HCT116 (cell line): ENCODE measurements at regions not wholly inside any gene's neighbourhood (a gene's known extent, or its start where the extent isn't known, plus 50 kb on each side); places are given as distances from the start of the nearest gene placed in this dataset.

Source experiments
- ATAC-seq: fragments of 200-7000 bp; cut with Tn5 transposase; 2 replicates; pipeline ENCODE4 v1.9.1; 2020; ENCODE audit warnings: mild to moderate bottlenecking, moderate library complexity
- BruUV-seq: library from RNA; stranded (reverse); fragments of 400-500 nt; replicated peaks from 2 replicates; lab custom pipeline; 2021; lab: Mats Ljungman, UMichigan
- CTCF ChIA-PET: fragments of 300-600 bp; sonication (Branson Sonifier 250); formaldehyde crosslinking; loops from one replicate; lab custom pipeline; 2021; ENCODE audit warnings: antibody characterized with exemption; lab: Charles Lee
- POLR2A ChIA-PET: fragments of 300-600, 350-600 bp; sonication (Branson Sonifier 250); formaldehyde crosslinking; loops from one replicate; lab custom pipeline; 2021; ENCODE audit warnings: antibody characterized with exemption; lab: Charles Lee
- RAD21 ChIA-PET, 2 experiments: fragments of 300-600 bp; sonication (Branson Sonifier 250); formaldehyde crosslinking; loops; one replicate each; lab custom pipeline; 2023; ENCODE audit warnings: low total read pairs in 2 of 2; ENCODE audit not compliant: uncharacterized antibody in 2 of 2, unreplicated experiment in 2 of 2, low non-redundant PET in 1 of 2; lab: Charles Lee
- DNase-seq: peaks from one replicate; pipeline ENCODE4 v3.0.0-alpha.2; 2010; ENCODE audit warnings: low read depth, low spot score
- H2AFZ ChIP-seq: fragments of 200-600 bp; shearing (Covaris generic), sonication (generic); 2 replicates; pipeline ENCODE4 v1.6.1; 2017; ENCODE audit warnings: low read depth, mixed run types, mixed read lengths, antibody characterized with exemption, low read length; ENCODE audit not compliant: poor library complexity, severe bottlenecking
- H3K27ac ChIP-seq: 2 replicates; pipeline ENCODE4 v1.5.1; 2012; ENCODE audit warnings: low read depth, low read length
- H3K27me3 ChIP-seq: fragments of 200-600 bp; sonication (generic); 2 replicates; pipeline ENCODE4 v1.6.1; 2016; ENCODE audit warnings: mixed run types, low read length, mixed read lengths; ENCODE audit not compliant: insufficient read depth
- H3K36me3 ChIP-seq, 2 experiments: fragments of 200-500 bp in 1 of 2; fragments of 200-600 bp in 1 of 2; sonication (Bioruptor generic) in 1 of 2; sonication (generic) in 1 of 2; 2 replicates each; pipeline versions ENCODE4 v1.5.1 to v1.6.1; 2014 to 2016; ENCODE audit warnings: low read length in 2 of 2, inconsistent platforms in 1 of 2, mixed read lengths in 1 of 2, mixed run types in 1 of 2; ENCODE audit not compliant: insufficient read depth in 2 of 2, control insufficient read depth in 1 of 2
- H3K4me1 ChIP-seq, 2 experiments: fragments of 200-600 bp in 1 of 2; sonication (generic) in 1 of 2; 2 replicates each; pipeline versions ENCODE4 v1.5.1 to v1.6.1; 2012 to 2017; ENCODE audit warnings: low read length in 2 of 2, inconsistent platforms in 1 of 2, mild to moderate bottlenecking in 1 of 2, mixed read lengths in 1 of 2, mixed run types in 1 of 2, moderate library complexity in 1 of 2; ENCODE audit not compliant: insufficient read depth in 2 of 2, control insufficient read depth in 1 of 2
- H3K4me2 ChIP-seq: fragments of 200-600 bp; sonication (generic); 2 replicates; pipeline ENCODE4 v1.6.1; 2017; ENCODE audit warnings: mixed run types, low read length, mixed read lengths
- H3K4me3 ChIP-seq, 2 experiments: fragments of 200-600 bp in 1 of 2; sonication (generic) in 1 of 2; replicated peaks in 1 of 2; 2 replicates each; pipeline ENCODE4 v1.5.1; 2011 to 2016; ENCODE audit warnings: low read length in 2 of 2, control low read depth in 1 of 2, low read depth in 1 of 2, mild to moderate bottlenecking in 1 of 2, mixed read lengths in 1 of 2, mixed run types in 1 of 2
- H3K79me2 ChIP-seq: fragments of 200-600 bp; sonication (generic); 2 replicates; pipeline ENCODE4 v1.6.1; 2017; ENCODE audit warnings: mild to moderate bottlenecking, mixed run types, low read length, moderate library complexity, mixed read lengths; ENCODE audit not compliant: insufficient read depth
- H3K9ac ChIP-seq: fragments of 200-600 bp; sonication (generic); 2 replicates; pipeline ENCODE4 v1.6.1; 2016; ENCODE audit warnings: low read length, mixed read lengths
- H3K9me2 ChIP-seq: fragments of 200-600 bp; sonication (generic), shearing (Covaris generic); 2 replicates; pipeline ENCODE4 v1.6.1; 2017; ENCODE audit warnings: mixed run types, mild to moderate bottlenecking, moderate library complexity; ENCODE audit not compliant: insufficient read depth
- H3K9me3 ChIP-seq, 2 experiments: fragments of 200-500 bp in 1 of 2; fragments of 200-600 bp in 1 of 2; sonication (Bioruptor generic) in 1 of 2; sonication (generic) in 1 of 2; 2 replicates each; pipeline ENCODE4 v1.6.1; 2014 to 2017; ENCODE audit warnings: low read length in 2 of 2, mixed read lengths in 2 of 2, inconsistent platforms in 1 of 2, low read depth in 1 of 2, mild to moderate bottlenecking in 1 of 2, mixed run types in 1 of 2, moderate library complexity in 1 of 2; ENCODE audit not compliant: control insufficient read depth in 1 of 2, insufficient read depth in 1 of 2
- H4K20me1 ChIP-seq: fragments of 200-600 bp; sonication (generic), shearing (Covaris generic); 2 replicates; pipeline ENCODE4 v1.6.1; 2017; ENCODE audit warnings: mixed run types, mild to moderate bottlenecking, moderate library complexity; ENCODE audit not compliant: insufficient read depth
- CEBPB ChIP-seq: IDR thresholded peaks from 2 replicates; pipeline ENCODE4 v1.6.1; 2012; ENCODE audit warnings: low read depth
- EGR1 ChIP-seq: IDR thresholded peaks from 2 replicates; pipeline ENCODE4 v1.6.1; 2012; ENCODE audit warnings: low read depth
- EZH2 ChIP-seq: fragments of 200-600 bp; sonication (generic); IDR thresholded peaks from 2 replicates; pipeline ENCODE4 v1.6.1; 2017; ENCODE audit warnings: antibody characterized with exemption, mixed run types
- EZH2phosphoT487 ChIP-seq: fragments of 200-600 bp; IDR thresholded peaks from 2 replicates; pipeline ENCODE4 v1.6.1; 2018; ENCODE audit warnings: antibody characterized with exemption, borderline replicate concordance
- FOSL1 ChIP-seq: IDR thresholded peaks from 2 replicates; pipeline ENCODE4 v1.6.1; 2012; ENCODE audit warnings: low read depth
- POLR2A ChIP-seq: IDR thresholded peaks from 2 replicates; pipeline ENCODE4 v1.7.0; 2011; ENCODE audit warnings: borderline replicate concordance; ENCODE audit not compliant: insufficient read depth, insufficient read length; ENCODE audit errors: extremely low read depth
- POLR2AphosphoS5 ChIP-seq: IDR thresholded peaks from 2 replicates; pipeline ENCODE4 v1.6.1; 2011; ENCODE audit warnings: mild to moderate bottlenecking, low read depth, low read length, moderate library complexity
- SIN3A ChIP-seq: IDR thresholded peaks from 2 replicates; pipeline ENCODE4 v1.6.1; 2012; ENCODE audit warnings: low read depth
- SRF ChIP-seq: IDR thresholded peaks from 2 replicates; pipeline ENCODE4 v1.6.1; 2012; ENCODE audit warnings: low read depth
- TCF7L2 ChIP-seq: IDR thresholded peaks from 2 replicates; pipeline ENCODE4 v1.7.0; 2011; ENCODE audit warnings: borderline replicate concordance, inconsistent platforms; ENCODE audit not compliant: insufficient read depth, insufficient read length; ENCODE audit errors: extremely low read depth
- YY1 ChIP-seq: IDR thresholded peaks from 2 replicates; pipeline ENCODE4 v1.6.1; 2011; ENCODE audit warnings: low read length, low read depth, moderate library complexity, mild to moderate bottlenecking; ENCODE audit not compliant: insufficient replicate concordance; ENCODE audit errors: extremely low read depth
- ZNF274 ChIP-seq: fragments of 200-500 bp; sonication (Bioruptor generic); IDR thresholded peaks from 2 replicates; pipeline ENCODE4 v1.6.1; 2014; ENCODE audit warnings: mild to moderate bottlenecking, low read depth, low read length, inconsistent platforms
- intact Hi-C: fragments of 100-400 bp; cut with micrococcal nuclease; formaldehyde crosslinking; loops from 2 replicates; pipeline ENCODE4 v1.10.0; 2022
- TF ChIP-seq, protein P1 (sequence below): IDR thresholded peaks from 2 replicates; pipeline ENCODE4 v1.6.1; 2011; ENCODE audit warnings: mild to moderate bottlenecking, low read length, moderate library complexity; ENCODE audit not compliant: insufficient replicate concordance; ENCODE audit errors: extremely low read depth
- TF ChIP-seq, protein P2 (sequence below), 3 experiments: fragments of 200-600 bp in 1 of 3; sonication (generic) in 1 of 3; IDR thresholded peaks in 2 of 3; conservative IDR thresholded peaks in 1 of 3; 2 replicates each; pipeline ENCODE4 v1.5.1; 2012 to 2017; ENCODE audit warnings: low read depth in 2 of 3, low read length in 2 of 3, antibody characterized with exemption in 1 of 3, borderline replicate concordance in 1 of 3, control low read depth in 1 of 3, mild to moderate bottlenecking in 1 of 3, mixed read lengths in 1 of 3, mixed run types in 1 of 3, moderate library complexity in 1 of 3; ENCODE audit not compliant: insufficient read depth in 1 of 3
- TF ChIP-seq, protein P3 (sequence below): IDR thresholded peaks from 2 replicates; pipeline ENCODE4 v1.6.1; 2012; ENCODE audit warnings: low read depth

DNA sequence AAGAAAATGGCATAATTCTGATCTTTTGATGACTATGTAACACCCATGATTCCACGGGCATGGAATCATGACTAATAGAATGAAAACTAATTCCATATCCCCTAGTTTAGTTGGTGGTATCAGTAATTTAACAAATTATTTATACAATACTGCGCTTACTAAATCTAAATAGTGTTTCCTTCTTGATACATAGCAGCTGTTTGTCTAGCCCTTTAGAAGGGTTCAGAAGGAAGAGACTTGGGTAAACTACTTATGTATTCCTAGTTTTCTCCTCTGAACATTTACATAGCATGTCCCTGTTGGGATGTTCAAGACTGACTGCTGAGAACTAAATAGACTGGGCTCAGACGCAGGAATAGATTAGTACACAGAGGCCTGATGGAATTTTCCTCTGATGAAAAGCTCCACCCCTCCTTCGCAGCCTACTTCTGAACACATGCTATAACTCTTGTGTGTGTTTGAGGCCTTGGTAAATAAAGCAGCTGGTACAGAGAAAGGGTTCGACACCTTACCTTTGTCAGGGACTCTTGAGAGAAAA lies 330.6 kb upstream of the LMCD1 start:
- H3K4me2 ChIP-seq: no peak overlapping the region
- H3K9ac ChIP-seq: no peak overlapping the region
- intact Hi-C loops: no loop called here
- ATAC-seq (no peak), DNase-seq (no peak)
- no peaks in the 10 kb centered on the region for H3K27me3 ChIP-seq
- TF ChIP-seq, protein P1, sequence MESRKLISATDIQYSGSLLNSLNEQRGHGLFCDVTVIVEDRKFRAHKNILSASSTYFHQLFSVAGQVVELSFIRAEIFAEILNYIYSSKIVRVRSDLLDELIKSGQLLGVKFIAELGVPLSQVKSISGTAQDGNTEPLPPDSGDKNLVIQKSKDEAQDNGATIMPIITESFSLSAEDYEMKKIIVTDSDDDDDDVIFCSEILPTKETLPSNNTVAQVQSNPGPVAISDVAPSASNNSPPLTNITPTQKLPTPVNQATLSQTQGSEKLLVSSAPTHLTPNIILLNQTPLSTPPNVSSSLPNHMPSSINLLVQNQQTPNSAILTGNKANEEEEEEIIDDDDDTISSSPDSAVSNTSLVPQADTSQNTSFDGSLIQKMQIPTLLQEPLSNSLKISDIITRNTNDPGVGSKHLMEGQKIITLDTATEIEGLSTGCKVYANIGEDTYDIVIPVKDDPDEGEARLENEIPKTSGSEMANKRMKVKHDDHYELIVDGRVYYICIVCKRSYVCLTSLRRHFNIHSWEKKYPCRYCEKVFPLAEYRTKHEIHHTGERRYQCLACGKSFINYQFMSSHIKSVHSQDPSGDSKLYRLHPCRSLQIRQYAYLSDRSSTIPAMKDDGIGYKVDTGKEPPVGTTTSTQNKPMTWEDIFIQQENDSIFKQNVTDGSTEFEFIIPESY: no peak
- TF ChIP-seq SIN3A (no peak), EGR1 (no peak), POLR2AphosphoS5 (no peak), TCF7L2 (no peak), FOSL1 (no peak), SRF (no peak), POLR2A (no peak), EZH2 (no peak), CEBPB (no peak), EZH2phosphoT487 (no peak), ZNF274 (no peak), YY1 (no peak)
- TF ChIP-seq, protein P2, sequence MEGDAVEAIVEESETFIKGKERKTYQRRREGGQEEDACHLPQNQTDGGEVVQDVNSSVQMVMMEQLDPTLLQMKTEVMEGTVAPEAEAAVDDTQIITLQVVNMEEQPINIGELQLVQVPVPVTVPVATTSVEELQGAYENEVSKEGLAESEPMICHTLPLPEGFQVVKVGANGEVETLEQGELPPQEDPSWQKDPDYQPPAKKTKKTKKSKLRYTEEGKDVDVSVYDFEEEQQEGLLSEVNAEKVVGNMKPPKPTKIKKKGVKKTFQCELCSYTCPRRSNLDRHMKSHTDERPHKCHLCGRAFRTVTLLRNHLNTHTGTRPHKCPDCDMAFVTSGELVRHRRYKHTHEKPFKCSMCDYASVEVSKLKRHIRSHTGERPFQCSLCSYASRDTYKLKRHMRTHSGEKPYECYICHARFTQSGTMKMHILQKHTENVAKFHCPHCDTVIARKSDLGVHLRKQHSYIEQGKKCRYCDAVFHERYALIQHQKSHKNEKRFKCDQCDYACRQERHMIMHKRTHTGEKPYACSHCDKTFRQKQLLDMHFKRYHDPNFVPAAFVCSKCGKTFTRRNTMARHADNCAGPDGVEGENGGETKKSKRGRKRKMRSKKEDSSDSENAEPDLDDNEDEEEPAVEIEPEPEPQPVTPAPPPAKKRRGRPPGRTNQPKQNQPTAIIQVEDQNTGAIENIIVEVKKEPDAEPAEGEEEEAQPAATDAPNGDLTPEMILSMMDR (IDR thresholded peaks at IDR 0.05 in 2 of 3, conservative IDR thresholded peaks at IDR 0.05 in 1 of 3; ENCODE audit: borderline replicate concordance in 1 of 3, insufficient read depth in 1 of 3, low read depth in 2 of 3, low read length in 2 of 3): no peak
- TF ChIP-seq, protein P3, sequence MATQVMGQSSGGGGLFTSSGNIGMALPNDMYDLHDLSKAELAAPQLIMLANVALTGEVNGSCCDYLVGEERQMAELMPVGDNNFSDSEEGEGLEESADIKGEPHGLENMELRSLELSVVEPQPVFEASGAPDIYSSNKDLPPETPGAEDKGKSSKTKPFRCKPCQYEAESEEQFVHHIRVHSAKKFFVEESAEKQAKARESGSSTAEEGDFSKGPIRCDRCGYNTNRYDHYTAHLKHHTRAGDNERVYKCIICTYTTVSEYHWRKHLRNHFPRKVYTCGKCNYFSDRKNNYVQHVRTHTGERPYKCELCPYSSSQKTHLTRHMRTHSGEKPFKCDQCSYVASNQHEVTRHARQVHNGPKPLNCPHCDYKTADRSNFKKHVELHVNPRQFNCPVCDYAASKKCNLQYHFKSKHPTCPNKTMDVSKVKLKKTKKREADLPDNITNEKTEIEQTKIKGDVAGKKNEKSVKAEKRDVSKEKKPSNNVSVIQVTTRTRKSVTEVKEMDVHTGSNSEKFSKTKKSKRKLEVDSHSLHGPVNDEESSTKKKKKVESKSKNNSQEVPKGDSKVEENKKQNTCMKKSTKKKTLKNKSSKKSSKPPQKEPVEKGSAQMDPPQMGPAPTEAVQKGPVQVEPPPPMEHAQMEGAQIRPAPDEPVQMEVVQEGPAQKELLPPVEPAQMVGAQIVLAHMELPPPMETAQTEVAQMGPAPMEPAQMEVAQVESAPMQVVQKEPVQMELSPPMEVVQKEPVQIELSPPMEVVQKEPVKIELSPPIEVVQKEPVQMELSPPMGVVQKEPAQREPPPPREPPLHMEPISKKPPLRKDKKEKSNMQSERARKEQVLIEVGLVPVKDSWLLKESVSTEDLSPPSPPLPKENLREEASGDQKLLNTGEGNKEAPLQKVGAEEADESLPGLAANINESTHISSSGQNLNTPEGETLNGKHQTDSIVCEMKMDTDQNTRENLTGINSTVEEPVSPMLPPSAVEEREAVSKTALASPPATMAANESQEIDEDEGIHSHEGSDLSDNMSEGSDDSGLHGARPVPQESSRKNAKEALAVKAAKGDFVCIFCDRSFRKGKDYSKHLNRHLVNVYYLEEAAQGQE: no peak
- RAD21 ChIA-PET: no interaction called here
- no peaks in the 10 kb centered on the region for H3K36me3 ChIP-seq
- no peaks in the 10 kb centered on the region for H3K79me2 ChIP-seq
- no peaks in the 10 kb centered on the region for H4K20me1 ChIP-seq
- no peak overlapping the region for H2AFZ ChIP-seq
- CTCF ChIA-PET: no interaction called here
- H3K9me2 ChIP-seq: no peaks in the 10 kb centered on the region
- no peak overlapping the region for H3K4me3 ChIP-seq
- no peak overlapping the region for H3K27ac ChIP-seq
- no peaks in the 10 kb centered on the region for H3K4me1 ChIP-seq
- POLR2A ChIA-PET: no interaction called here
- BruUV-seq: no TSS peak
- no peaks in the 10 kb centered on the region for H3K9me3 ChIP-seq
